HL-60 (cell line): ENCODE measurements at regions not wholly inside any gene's neighbourhood (a gene's known extent, or its start where the extent isn't known, plus 50 kb on each side); places are given as distances from the start of the nearest gene placed in this dataset.

Experiments used
- DNase-seq, 2 experiments: peaks; one replicate each; pipeline ENCODE4 v3.0.0-alpha.2; 2010 to 2020; ENCODE audit warnings: low read depth in 1 of 2, low spot score in 1 of 2
- H3K27ac ChIP-seq: fragments of 250-450 bp; sonication (Bioruptor Pico); replicated peaks from 2 replicates; pipeline ENCODE4 v1.5.1; 2020; ENCODE audit warnings: mild to moderate bottlenecking, moderate library complexity
- H3K27me3 ChIP-seq: fragments of 250-450 bp; sonication (Bioruptor Pico); 2 replicates; pipeline ENCODE4 v1.5.1; 2021; ENCODE audit warnings: mild to moderate bottlenecking, moderate library complexity; ENCODE audit not compliant: insufficient read depth, poor library complexity, severe bottlenecking
- H3K4me3 ChIP-seq: replicated peaks from 2 replicates; pipeline ENCODE4 v1.5.1; 2011; ENCODE audit warnings: mild to moderate bottlenecking, control low read depth, low read length; ENCODE audit not compliant: insufficient read depth
- CTCF ChIP-seq: IDR thresholded peaks from one replicate; pipeline ENCODE4 v1.5.1; 2011; ENCODE audit warnings: low read length, control low read depth, inconsistent platforms; ENCODE audit not compliant: insufficient read depth
- GABPA ChIP-seq: IDR thresholded peaks from 2 replicates; pipeline ENCODE4 v1.6.1; 2012; ENCODE audit warnings: low read depth
- POLR2AphosphoS5 ChIP-seq: IDR thresholded peaks from 2 replicates; pipeline ENCODE4 v1.6.1; 2012; ENCODE audit warnings: low read depth
- REST ChIP-seq: IDR thresholded peaks from 2 replicates; pipeline ENCODE4 v1.6.1; 2012; ENCODE audit warnings: low read depth; ENCODE audit not compliant: insufficient replicate concordance
- SPI1 ChIP-seq: IDR thresholded peaks from 2 replicates; pipeline ENCODE4 v1.6.1; 2012; ENCODE audit warnings: low read depth, mild to moderate bottlenecking, borderline replicate concordance

- no peak for TF ChIP-seq POLR2AphosphoS5
- no peak for TF ChIP-seq REST
- TF ChIP-seq CTCF = no peak
- TF ChIP-seq SPI1 = no peak
- no peak for TF ChIP-seq GABPA
- no peak overlapping the region for H3K4me3 ChIP-seq
- H3K27ac ChIP-seq = no peak overlapping the region
- H3K27me3 ChIP-seq = no peaks in the 10 kb centered on the region
- DNase-seq = no peak
Observed at GRCh38 chr10:2974083-2974482, 93.3 kb upstream of the PFKP start.

GRCh38 chr10:2972810-2973209 is 94.5 kb upstream of the PFKP start:
- Histone ChIP-seq H3K27me3 (no peaks in the 10 kb centered on the region), H3K27ac (no peak overlapping the region), H3K4me3 (no peak overlapping the region)
- no peak for DNase-seq
- TF ChIP-seq GABPA (no peak), CTCF (no peak), POLR2AphosphoS5 (no peak), REST (no peak), SPI1 (no peak)

GRCh38 chr10:2972216-2972615 is 95.1 kb upstream of the PFKP start:
- Histone ChIP-seq H3K4me3 (no peak overlapping the region), H3K27me3 (no peaks in the 10 kb centered on the region), H3K27ac (no peak overlapping the region)
- TF ChIP-seq CTCF (no peak), POLR2AphosphoS5 (no peak), REST (no peak), GABPA (no peak), SPI1 (no peak)
- no peak for DNase-seq
